Left ventricle myocardium inferior (tissue), 1 donor: ENCODE measurements at regions not wholly inside any gene's neighbourhood (a gene's known extent, or its start where the extent isn't known, plus 50 kb on each side); places are given as distances from the start of the nearest gene placed in this dataset.

Experiments
- DNase-seq: peaks from one replicate; pipeline ENCODE4 v3.0.0-alpha.2; 2020
- H3K27ac ChIP-seq: fragments of 200-600 bp; replicated peaks from 2 replicates; pipeline ENCODE4 v1.8.0; 2021
- H3K27me3 ChIP-seq: fragments of 200-600 bp; 2 replicates; pipeline ENCODE4 v1.8.0; 2021; ENCODE audit warnings: low read depth
- H3K36me3 ChIP-seq: fragments of 200-600 bp; 2 replicates; pipeline ENCODE4 v1.8.0; 2021
- H3K4me1 ChIP-seq: fragments of 200-600 bp; 2 replicates; pipeline ENCODE4 v1.8.0; 2021
- H3K4me3 ChIP-seq: fragments of 200-600 bp; 2 replicates; pipeline ENCODE4 v1.8.0; 2021; ENCODE audit warnings: mild to moderate bottlenecking, moderate library complexity
- H3K9me3 ChIP-seq: fragments of 200-600 bp; replicated peaks from 2 replicates; pipeline ENCODE4 v1.8.0; 2021
- CTCF ChIP-seq: fragments of 200-600 bp; IDR thresholded peaks from 2 replicates; pipeline ENCODE4 v1.8.0; 2021; ENCODE audit warnings: antibody characterized with exemption, mild to moderate bottlenecking, borderline replicate concordance
- intact Hi-C: fragments of 100-400 bp; cut with micrococcal nuclease; formaldehyde crosslinking; loops from one replicate; pipeline ENCODE4 v1.11.0; 2022
- donor health status: DM: no; HTN: yes; CAD: no; lungs with severe emphysema.

- peaks cover 10% of the 10 kb centered on the region for H3K9me3 ChIP-seq
Measured at GRCh38 chr7:18096087-18096486, 68.4 kb upstream of the PRPS1L1 start.

GRCh38 chr7:18102576-18102975 lies 74.9 kb upstream of the PRPS1L1 start:
- DNase-seq: no peak
- no peaks in the 10 kb centered on the region for H3K27me3 ChIP-seq
- H3K27ac ChIP-seq: no peak overlapping the region
- no peak for TF ChIP-seq CTCF
- H3K4me1 ChIP-seq: no peaks in the 10 kb centered on the region
- no peaks in the 10 kb centered on the region for H3K36me3 ChIP-seq
- no peak overlapping the region for H3K4me3 ChIP-seq
- peaks cover 12% of the 10 kb centered on the region for H3K9me3 ChIP-seq
- intact Hi-C loops: no loop called here

More at GRCh38 chr7:18096087-18096486, 68.4 kb upstream of the PRPS1L1 start:
- Histone ChIP-seq H3K4me1 (no peaks in the 10 kb centered on the region), H3K27me3 (no peaks in the 10 kb centered on the region), H3K36me3 (no peaks in the 10 kb centered on the region), H3K4me3 (no peak overlapping the region), H3K27ac (no peak overlapping the region)
- DNase-seq: no peak
- no peak for TF ChIP-seq CTCF
- intact Hi-C loops: no loop called here

- peaks cover 12% of the 10 kb centered on the region for H3K9me3 ChIP-seq
- no peaks in the 10 kb centered on the region for H3K27me3 ChIP-seq
- TF ChIP-seq CTCF: no peak
- no peaks in the 10 kb centered on the region for H3K4me1 ChIP-seq
- no peak overlapping the region for H3K27ac ChIP-seq
- no peaks in the 10 kb centered on the region for H3K36me3 ChIP-seq
- H3K4me3 ChIP-seq: no peak overlapping the region
- no peak for DNase-seq
- intact Hi-C loops: no loop called here
Measured at GRCh38 chr7:18103436-18104218, 76.0 kb upstream of the PRPS1L1 start.

- H3K27me3 ChIP-seq: no peaks in the 10 kb centered on the region
- DNase-seq: no peak
- no peaks in the 10 kb centered on the region for H3K4me1 ChIP-seq
- H3K4me3 ChIP-seq: no peak overlapping the region
- no peak for TF ChIP-seq CTCF
- H3K36me3 ChIP-seq: no peaks in the 10 kb centered on the region
- H3K9me3 ChIP-seq: no peaks in the 10 kb centered on the region
- H3K27ac ChIP-seq: no peak overlapping the region
- intact Hi-C loops: no loop called here
Measured at GRCh38 chr7:18109762-18110161, 82.1 kb upstream of the PRPS1L1 start.

- no peak for DNase-seq
- peaks cover 5% of the 10 kb centered on the region for H3K4me1 ChIP-seq
- intact Hi-C loops: no loop called here
- no peaks in the 10 kb centered on the region for H3K27me3 ChIP-seq
- H3K36me3 ChIP-seq: no peaks in the 10 kb centered on the region
- no peak for TF ChIP-seq CTCF
- no peak overlapping the region for H3K4me3 ChIP-seq
- H3K9me3 ChIP-seq: no peaks in the 10 kb centered on the region
- H3K27ac ChIP-seq: no peak overlapping the region
Measured at GRCh38 chr7:18116661-18117060, 89.0 kb upstream of the PRPS1L1 start.
